ENCODE measurements at regions not wholly inside any gene's neighbourhood (a gene's known extent, or its start where the extent isn't known, plus 50 kb on each side); places are given as distances from the start of the nearest gene placed in this dataset.
A peak's percentile ranks its signal among the peaks of the same experiment; 100 is the strongest.

GRCh38 chr10:83908506-83908905 is 230.8 kb upstream of the GHITM start:
- Histone ChIP-seq H3K4me3 (no peak overlapping the region), H3K27ac (no peak overlapping the region), H3K4me1 (no peaks in the 10 kb centered on the region), H3K27me3 (no peaks in the 10 kb centered on the region), H3K36me3 (no peaks in the 10 kb centered on the region), H3K9me3 (no peaks in the 10 kb centered on the region)
- intact Hi-C loops (cut with DNase I; ENCODE audit: low total_unique reads), result no loop called here
- TF ChIP-seq CTCF (IDR thresholded peaks at IDR 0.05), result no peak
- TF ChIP-seq EP300 (IDR thresholded peaks at IDR 0.05), result no peak
- no peak for TF ChIP-seq POLR2A (IDR thresholded peaks at IDR 0.05)
- TF ChIP-seq POLR2AphosphoS5 (IDR thresholded peaks at IDR 0.05), result no peak
- WGBS, 5 donors, result 26 to 55% (median 29%) methylated on average over 2 of the region's 2 CpGs
- DNase-seq, result peak in 1 of 2 donors; percentile 13

- Histone ChIP-seq H3K36me3 (no peaks in the 10 kb centered on the region), H3K27me3 (no peaks in the 10 kb centered on the region), H3K27ac (no peak overlapping the region), H3K4me3 (no peak overlapping the region), H3K9me3 (no peaks in the 10 kb centered on the region), H3K4me1 (no peaks in the 10 kb centered on the region)
- intact Hi-C loops (cut with DNase I; ENCODE audit: low total_unique reads), result no loop called here
- WGBS, 5 donors, result 21 to 39% (median 30%) methylated on average over 7 of the region's 7 CpGs
- TF ChIP-seq POLR2A (IDR thresholded peaks at IDR 0.05), result no peak
- no peak for TF ChIP-seq CTCF (IDR thresholded peaks at IDR 0.05)
- no peak for DNase-seq
Observed at GRCh38 chr10:83909001-83909400, 230.3 kb upstream of the GHITM start.

DNA sequence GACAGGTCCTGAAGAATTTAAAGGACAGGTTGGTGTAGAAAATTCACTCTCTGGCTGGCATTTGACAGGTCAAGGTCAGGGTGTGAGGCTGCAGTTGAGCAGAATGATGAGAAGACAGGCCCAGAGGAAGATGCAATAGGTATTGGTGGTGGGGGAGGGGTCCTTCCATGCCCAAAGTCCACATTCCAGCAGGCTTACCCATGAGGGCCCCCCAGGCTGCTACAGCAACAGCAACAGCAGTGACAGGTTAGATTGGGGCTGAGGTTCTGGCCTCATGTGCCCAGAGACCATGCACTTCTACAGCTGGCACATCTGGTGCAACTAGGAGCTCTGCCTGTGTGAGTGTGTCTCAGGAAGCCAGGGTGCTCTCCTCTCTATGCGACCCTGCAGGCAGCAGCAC is 223.5 kb upstream of the GHITM start:
- Histone ChIP-seq H3K36me3 (no peaks in the 10 kb centered on the region), H3K9me3 (no peaks in the 10 kb centered on the region), H3K4me3 (no peak overlapping the region), H3K27ac (no peak overlapping the region), H3K4me1 (peaks cover 0 to 6% (median 0%) of the 10 kb centered on the region in 4 donors), H3K27me3 (no peaks in the 10 kb centered on the region)
- no peak for DNase-seq
- WGBS, 5 donors, result 41 to 88% (median 53%) methylated on average over 1 of the region's 1 CpG; no CpG with 5 or more reads in 1 of the 5 donors
- no peak for TF ChIP-seq POLR2A (IDR thresholded peaks at IDR 0.05)
- TF ChIP-seq EP300 (IDR thresholded peaks at IDR 0.05), result no peak
- no peak for TF ChIP-seq POLR2AphosphoS5 (IDR thresholded peaks at IDR 0.05)
- TF ChIP-seq CTCF (IDR thresholded peaks at IDR 0.05), result no peak
- intact Hi-C loops (cut with DNase I; ENCODE audit: low total_unique reads), result no loop called here

DNA sequence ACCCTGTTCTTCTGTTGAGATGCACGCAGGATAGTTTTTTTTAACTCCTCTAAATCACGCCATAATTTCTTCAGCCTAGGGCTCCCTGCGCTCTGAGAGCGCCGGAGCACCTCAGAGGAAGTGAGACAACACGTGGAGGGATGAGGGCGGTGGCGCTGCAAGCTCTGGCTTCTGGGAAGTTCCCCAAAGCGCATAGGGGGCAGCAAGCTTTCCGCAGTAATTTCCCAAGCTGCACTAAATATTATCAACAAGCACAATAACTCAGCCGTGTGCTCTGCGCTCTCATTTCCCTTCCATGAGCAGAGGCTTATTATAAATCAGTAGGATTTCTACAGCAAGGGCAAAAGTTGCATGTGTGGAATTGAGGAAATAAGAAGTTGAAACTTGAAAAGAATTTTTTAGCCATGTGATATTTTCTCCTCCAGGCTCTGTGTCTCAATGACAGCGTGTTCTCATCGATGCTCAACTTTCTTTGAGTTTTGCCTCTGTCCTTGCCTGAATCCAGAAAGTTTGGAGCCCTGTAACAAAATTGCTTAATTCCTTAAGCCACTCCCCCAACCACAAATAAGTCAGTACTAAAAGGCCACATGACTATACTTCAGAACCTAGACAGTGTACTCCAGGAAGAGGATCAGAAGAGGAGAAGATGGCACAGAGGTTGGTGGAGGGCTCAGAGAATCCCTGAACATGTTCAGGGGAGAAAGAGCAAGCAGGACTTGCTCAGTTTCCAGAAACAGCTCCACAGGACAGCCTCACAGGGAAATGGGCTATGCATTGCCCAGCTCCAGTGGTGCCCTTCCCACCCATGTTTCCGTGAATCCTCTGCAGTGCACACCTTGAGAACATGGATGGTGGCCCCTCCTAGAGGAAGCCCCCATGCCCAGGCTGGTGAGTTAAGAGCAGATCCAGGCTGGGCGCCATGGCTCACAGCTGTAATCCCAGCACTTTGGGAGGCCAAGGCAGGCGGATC is 221.5 kb upstream of the GHITM start:
- DNase-seq, result peak in 1 of 2 donors; percentile 68
- H3K36me3 ChIP-seq, result no peaks in the 10 kb centered on the region
- H3K4me3 ChIP-seq, result no peak overlapping the region
- intact Hi-C loops (cut with DNase I; ENCODE audit: low total_unique reads), result no loop called here
- TF ChIP-seq POLR2AphosphoS5 (IDR thresholded peaks at IDR 0.05), result no peak
- no peak for TF ChIP-seq CTCF (IDR thresholded peaks at IDR 0.05)
- no peak for TF ChIP-seq EP300 (IDR thresholded peaks at IDR 0.05)
- TF ChIP-seq POLR2A (IDR thresholded peaks at IDR 0.05), result no peak
- no peaks in the 10 kb centered on the region for H3K27me3 ChIP-seq
- 37 to 81% (median 60%) methylated on average over 17 of the region's 17 CpGs for WGBS, 5 donors
- H3K4me1 ChIP-seq, result peaks cover 0 to 6% (median 0%) of the 10 kb centered on the region in 4 donors
- no peaks in the 10 kb centered on the region for H3K9me3 ChIP-seq
- no peak overlapping the region for H3K27ac ChIP-seq
